ENCODE measurements at regions not wholly inside any gene's neighbourhood (a gene's known extent, or its start where the extent isn't known, plus 50 kb on each side); places are given as distances from the start of the nearest gene placed in this dataset.

Small RNA genes lying in the stretch of these regions (small RNA-seq; reads per million reads assigned to genes)
- gene MIR148A, result 7,276 reads per million, percentile 100 among the genes with 10 or more reads in this experiment

Measured in urinary bladder (tissue), 1 donor.